AG09309 (cell line): ENCODE measurements at regions not wholly inside any gene's neighbourhood (a gene's known extent, or its start where the extent isn't known, plus 50 kb on each side); places are given as distances from the start of the nearest gene placed in this dataset.

Experiments
- DNase-seq: peaks from one replicate; pipeline ENCODE4 v3.0.0-alpha.2; 2010; ENCODE audit warnings: low read depth
- H3K4me3 ChIP-seq: 2 replicates; pipeline ENCODE4 v1.5.1; 2011; ENCODE audit warnings: mild to moderate bottlenecking, low read depth, low read length, moderate library complexity; ENCODE audit not compliant: control insufficient read depth
- CTCF ChIP-seq: IDR thresholded peaks from 2 replicates; pipeline ENCODE4 v1.5.1; 2011; ENCODE audit warnings: mild to moderate bottlenecking, low read depth, low read length, inconsistent platforms; ENCODE audit not compliant: insufficient read depth, control insufficient read depth; ENCODE audit errors: missing control alignments

DNA sequence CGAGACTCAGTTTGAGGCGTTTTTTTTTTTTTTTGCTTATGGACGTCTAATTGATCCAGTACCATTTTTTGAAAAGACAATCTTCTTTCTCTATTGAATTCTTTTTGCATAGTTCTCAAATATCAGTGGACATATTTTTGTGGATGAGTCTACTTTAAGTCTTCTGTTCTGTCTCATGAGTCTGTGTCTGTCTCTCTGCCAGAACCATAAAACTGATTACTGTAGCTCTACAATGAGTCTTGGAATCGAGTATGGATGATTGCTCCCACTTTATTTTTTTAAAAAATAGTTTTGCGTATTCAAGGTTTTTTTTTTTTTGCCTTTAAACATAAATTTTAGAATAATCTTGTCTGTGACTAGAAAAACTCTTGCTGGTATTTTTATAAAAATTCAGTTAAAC lies 323.5 kb downstream of the ZNF326 start:
- no peak for TF ChIP-seq CTCF
- no peak overlapping the region for H3K4me3 ChIP-seq

GRCh38 chr1:90317628-90318027 lies 322.7 kb downstream of the ZNF326 start:
- no peak overlapping the region for H3K4me3 ChIP-seq
- DNase-seq = no peak
- TF ChIP-seq CTCF = no peak

More for the DNA sequence above, 323.5 kb downstream of the ZNF326 start:
- DNase-seq = no peak

DNA sequence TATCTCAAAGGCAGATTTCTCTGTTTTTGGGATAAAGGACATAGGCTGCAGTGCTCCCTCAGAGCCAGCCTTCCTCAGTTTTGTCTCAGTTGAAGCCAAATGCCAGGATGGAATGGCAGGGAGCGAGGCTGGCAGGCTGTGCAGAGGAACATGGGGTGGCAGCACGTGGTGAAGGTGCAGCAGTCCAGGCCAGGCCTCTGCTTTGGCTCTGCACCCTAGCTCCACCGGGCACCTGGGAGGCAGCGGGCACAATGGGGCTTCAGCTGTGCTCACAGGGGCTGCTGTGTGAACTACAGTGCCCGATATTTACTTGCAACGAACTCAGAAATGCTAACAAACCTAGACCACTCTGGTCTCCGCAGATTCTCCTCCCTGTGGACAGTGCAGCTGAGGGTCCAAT lies 319.6 kb downstream of the ZNF326 start:
- no peak for TF ChIP-seq CTCF
- no peak overlapping the region for H3K4me3 ChIP-seq
- DNase-seq = no peak

- no peak for DNase-seq
- H3K4me3 ChIP-seq = no peak overlapping the region
- TF ChIP-seq CTCF = no peak
Observed at GRCh38 chr1:90313778-90314177, 318.9 kb downstream of the ZNF326 start.

DNA sequence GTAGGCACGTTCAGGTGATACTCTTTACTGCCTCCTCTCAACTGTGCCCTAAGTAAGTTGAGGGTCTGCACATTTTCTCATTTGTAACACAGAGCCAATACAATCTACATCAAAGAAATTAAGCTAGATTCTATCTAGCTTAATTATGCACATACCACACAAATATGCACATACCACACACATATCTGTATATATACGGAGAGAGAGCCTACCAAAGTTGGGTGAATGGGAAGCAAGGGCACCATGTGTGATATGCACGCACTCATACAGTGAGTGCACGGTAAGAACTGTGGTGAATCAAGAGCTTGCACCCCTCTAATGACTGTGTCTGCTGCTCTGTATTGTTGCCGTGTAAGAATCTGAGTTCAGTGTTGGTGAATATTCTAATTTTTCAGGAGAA lies 314.9 kb downstream of the ZNF326 start:
- DNase-seq = no peak
- TF ChIP-seq CTCF = no peak
- H3K4me3 ChIP-seq = no peak overlapping the region

DNA sequence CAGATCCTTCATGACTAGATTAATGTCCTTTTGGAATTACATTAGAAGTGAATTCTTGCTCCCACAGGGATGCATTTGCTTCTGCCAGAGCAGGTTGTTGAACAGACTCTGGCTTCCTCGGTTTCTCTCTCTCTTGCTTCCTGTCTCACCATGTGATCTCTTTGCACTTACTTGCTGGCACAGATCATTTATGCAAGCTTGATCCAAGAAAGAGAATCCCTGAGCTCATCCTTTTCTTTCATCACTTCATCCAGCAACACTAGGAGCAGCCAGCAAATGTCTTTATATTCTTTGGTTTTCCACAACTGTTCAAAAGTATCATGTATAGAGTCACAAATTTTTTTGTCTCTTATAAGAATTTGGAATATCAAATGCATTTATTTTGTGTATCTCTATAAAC lies 313.5 kb downstream of the ZNF326 start:
- no peak for DNase-seq
- no peak for TF ChIP-seq CTCF
- H3K4me3 ChIP-seq = no peak overlapping the region

DNA sequence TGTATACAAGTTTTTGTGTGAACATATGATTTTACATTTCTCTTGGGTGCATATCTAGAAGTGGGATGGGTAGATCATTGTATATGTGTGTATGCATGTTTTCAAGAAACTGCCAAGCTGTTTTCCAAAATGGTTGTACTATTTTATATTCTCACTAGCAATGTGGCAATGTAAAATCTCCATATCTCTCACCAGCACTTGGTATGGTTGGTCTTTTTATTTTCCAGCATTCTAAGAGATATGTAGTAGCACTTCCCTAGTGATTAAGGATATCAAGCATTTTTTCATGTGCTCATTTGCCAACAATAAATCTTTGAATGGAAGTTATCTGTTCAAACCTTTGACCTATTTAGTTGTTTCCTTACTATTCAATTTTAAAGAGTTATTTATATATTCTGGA lies 310.7 kb downstream of the ZNF326 start:
- TF ChIP-seq CTCF = no peak
- DNase-seq = no peak
- H3K4me3 ChIP-seq = no peak overlapping the region
